ENCODE measurements at regions not wholly inside any gene's neighbourhood (a gene's known extent, or its start where the extent isn't known, plus 50 kb on each side); places are given as distances from the start of the nearest gene placed in this dataset.

GRCh38 chr5:68631884-68632283 lies 416.3 kb downstream of the PIK3R1 start:
- no peak overlapping the region for H3K9ac ChIP-seq (ENCODE audit: low read length in 3 of 3)
- intact Hi-C loops (cut with DNase I): no loop called here
- H3K9me3 ChIP-seq (ENCODE audit: control insufficient read depth in 2 of 3, insufficient read depth in 1 of 3, low read length in 3 of 3): no peaks in the 10 kb centered on the region
- H3K27ac ChIP-seq (ENCODE audit: low read depth in 2 of 2, low read length in 2 of 2): no peak overlapping the region
- H3K36me3 ChIP-seq (ENCODE audit: control insufficient read depth in 2 of 3, insufficient read depth in 3 of 3, low read length in 3 of 3): no peaks in the 10 kb centered on the region
- no peaks in the 10 kb centered on the region for H3K27me3 ChIP-seq (ENCODE audit: control insufficient read depth, insufficient read depth, low read length)
- H3K4me3 ChIP-seq (ENCODE audit: low read length in 3 of 3): no peak overlapping the region
- no peak for TF ChIP-seq CTCF (IDR thresholded peaks at IDR 0.05; ENCODE audit: borderline replicate concordance, extremely low read depth, insufficient read depth)
- no peak for DNase-seq
- H3K4me1 ChIP-seq (ENCODE audit: control insufficient read depth in 2 of 3, insufficient read depth in 2 of 3, low read depth in 1 of 3, low read length in 3 of 3): peaks cover 0 to 4% (median 0%) of the 10 kb centered on the region in 3 donors
- FAIRE-seq: no peak

- FAIRE-seq (no peak), DNase-seq (no peak)
- intact Hi-C loops (cut with DNase I): no loop called here
- no peak overlapping the region for H3K9ac ChIP-seq (ENCODE audit: low read length in 3 of 3)
- no peak overlapping the region for H3K27ac ChIP-seq (ENCODE audit: low read depth in 2 of 2, low read length in 2 of 2)
- no peaks in the 10 kb centered on the region for H3K27me3 ChIP-seq (ENCODE audit: control insufficient read depth, insufficient read depth, low read length)
- H3K36me3 ChIP-seq (ENCODE audit: control insufficient read depth in 2 of 3, insufficient read depth in 3 of 3, low read length in 3 of 3): no peaks in the 10 kb centered on the region
- no peaks in the 10 kb centered on the region for H3K9me3 ChIP-seq (ENCODE audit: control insufficient read depth in 2 of 3, insufficient read depth in 1 of 3, low read length in 3 of 3)
- TF ChIP-seq CTCF (IDR thresholded peaks at IDR 0.05; ENCODE audit: borderline replicate concordance, extremely low read depth, insufficient read depth): no peak
- no peak overlapping the region for H3K4me3 ChIP-seq (ENCODE audit: low read length in 3 of 3)
- H3K4me1 ChIP-seq (ENCODE audit: control insufficient read depth in 2 of 3, insufficient read depth in 2 of 3, low read depth in 1 of 3, low read length in 3 of 3): peaks cover 0 to 2% (median 0%) of the 10 kb centered on the region in 3 donors
Measured at GRCh38 chr5:68641211-68641610, 425.7 kb downstream of the PIK3R1 start.

- FAIRE-seq (no peak), DNase-seq (no peak)
- H3K36me3 ChIP-seq (ENCODE audit: control insufficient read depth in 2 of 3, insufficient read depth in 3 of 3, low read length in 3 of 3): no peaks in the 10 kb centered on the region
- H3K4me3 ChIP-seq (ENCODE audit: low read length in 3 of 3): no peak overlapping the region
- intact Hi-C loops (cut with DNase I): no loop called here
- no peak overlapping the region for H3K9ac ChIP-seq (ENCODE audit: low read length in 3 of 3)
- no peaks in the 10 kb centered on the region for H3K27me3 ChIP-seq (ENCODE audit: control insufficient read depth, insufficient read depth, low read length)
- H3K4me1 ChIP-seq (ENCODE audit: control insufficient read depth in 2 of 3, insufficient read depth in 2 of 3, low read depth in 1 of 3, low read length in 3 of 3): peaks cover 0 to 2% (median 0%) of the 10 kb centered on the region in 3 donors
- no peak overlapping the region for H3K27ac ChIP-seq (ENCODE audit: low read depth in 2 of 2, low read length in 2 of 2)
- TF ChIP-seq CTCF (IDR thresholded peaks at IDR 0.05; ENCODE audit: borderline replicate concordance, extremely low read depth, insufficient read depth): no peak
- H3K9me3 ChIP-seq (ENCODE audit: control insufficient read depth in 2 of 3, insufficient read depth in 1 of 3, low read length in 3 of 3): no peaks in the 10 kb centered on the region
Measured at GRCh38 chr5:68643064-68643463, 427.5 kb downstream of the PIK3R1 start.

- Histone ChIP-seq H3K4me1 (ENCODE audit: control insufficient read depth in 2 of 3, insufficient read depth in 2 of 3, low read depth in 1 of 3, low read length in 3 of 3) (peaks cover 0 to 2% (median 0%) of the 10 kb centered on the region in 3 donors), H3K4me3 (ENCODE audit: low read length in 3 of 3) (no peak overlapping the region), H3K9ac (ENCODE audit: low read length in 3 of 3) (no peak overlapping the region), H3K27me3 (ENCODE audit: control insufficient read depth, insufficient read depth, low read length) (no peaks in the 10 kb centered on the region), H3K27ac (ENCODE audit: low read depth in 2 of 2, low read length in 2 of 2) (no peak overlapping the region), H3K9me3 (ENCODE audit: control insufficient read depth in 2 of 3, insufficient read depth in 1 of 3, low read length in 3 of 3) (no peaks in the 10 kb centered on the region), H3K36me3 (ENCODE audit: control insufficient read depth in 2 of 3, insufficient read depth in 3 of 3, low read length in 3 of 3) (no peaks in the 10 kb centered on the region)
- FAIRE-seq: no peak
- DNase-seq: no peak
- intact Hi-C loops (cut with DNase I): no loop called here
- TF ChIP-seq CTCF (IDR thresholded peaks at IDR 0.05; ENCODE audit: borderline replicate concordance, extremely low read depth, insufficient read depth): no peak
Measured at GRCh38 chr5:68644971-68645370, 429.4 kb downstream of the PIK3R1 start.

All from kidney (tissue), 13 donors.